DOHH2 (cell line): ENCODE measurements at regions not wholly inside any gene's neighbourhood (a gene's known extent, or its start where the extent isn't known, plus 50 kb on each side); places are given as distances from the start of the nearest gene placed in this dataset.

Experiments
- CTCF ChIP-seq: fragments of 200-600 bp; sonication (generic); IDR thresholded peaks from one replicate; pipeline ENCODE4 v1.5.1; 2014; ENCODE audit warnings: antibody characterized with exemption, mild to moderate bottlenecking, low read depth, low read length; ENCODE audit not compliant: poor library complexity, severe bottlenecking
- EZH2phosphoT487 ChIP-seq: fragments of 200-600 bp; sonication (generic); IDR thresholded peaks from 2 replicates; pipeline ENCODE4 v1.6.1; 2017; ENCODE audit warnings: borderline replicate concordance, mild to moderate bottlenecking, antibody characterized with exemption, low read length, moderate library complexity, mixed read lengths

GRCh38 chr14:79992407-79993198, 218.7 kb downstream of the DIO2 start:
- TF ChIP-seq CTCF (no peak), EZH2phosphoT487 (no peak)
